K562 (cell line): ENCODE measurements at regions not wholly inside any gene's neighbourhood (a gene's known extent, or its start where the extent isn't known, plus 50 kb on each side); places are given as distances from the start of the nearest gene placed in this dataset.

ENCODE experiments used
- ETV5 ChIP-seq: sonication (generic); formaldehyde crosslinking; IDR thresholded peaks from 2 replicates; pipeline ENCODE4 v1.4.0; 2020; ENCODE audit warnings: low read depth, mild to moderate bottlenecking, missing genetic modification reagents
- FOXM1 ChIP-seq, 2 experiments: fragments of 450-650 bp in 1 of 2; sonication (generic) in 1 of 2; formaldehyde crosslinking in 1 of 2; IDR thresholded peaks; 2 replicates each; pipeline versions ENCODE4 v1.6.1 to v1.9.0; 2017 to 2022; ENCODE audit warnings: low read depth in 2 of 2, mild to moderate bottlenecking in 2 of 2, missing genetic modification reagents in 1 of 2, moderate library complexity in 1 of 2
- MXI1 ChIP-seq: IDR thresholded peaks from 2 replicates; pipeline ENCODE4 v1.6.1; 2011; ENCODE audit warnings: low read depth, mild to moderate bottlenecking, improper control_type of control experiment, low read length
- NFYB ChIP-seq: IDR thresholded peaks from 2 replicates; pipeline ENCODE4 v1.6.1; 2011; ENCODE audit warnings: mild to moderate bottlenecking, moderate library complexity; ENCODE audit not compliant: insufficient read length; ENCODE audit errors: extremely low read depth
- ZNF217 ChIP-seq: sonication (generic); formaldehyde crosslinking; IDR thresholded peaks from 2 replicates; pipeline ENCODE4 v1.8.0; 2022; ENCODE audit warnings: mild to moderate bottlenecking, missing genetic modification reagents
- TF ChIP-seq, protein P1 (sequence below): sonication (generic); formaldehyde crosslinking; IDR thresholded peaks from 2 replicates; pipeline ENCODE4 v1.8.1; 2023; ENCODE audit warnings: missing genetic modification reagents, mild to moderate bottlenecking, borderline replicate concordance
- TF ChIP-seq, protein P2 (sequence below), 3 experiments: IDR thresholded peaks in 2 of 3; conservative IDR thresholded peaks in 1 of 3; 2 replicates each; pipeline ENCODE4 v1.5.1; 2011 to 2012; ENCODE audit warnings: low read length in 3 of 3, mild to moderate bottlenecking in 3 of 3, control low read depth in 2 of 3, improper control_type of control experiment in 1 of 3, inconsistent platforms in 1 of 3, low read depth in 1 of 3, mixed read lengths in 1 of 3, moderate library complexity in 1 of 3; ENCODE audit not compliant: insufficient read depth in 2 of 3
- TF ChIP-seq, protein P3 (sequence below), 3 experiments: fragments of 200-800 bp in 1 of 3; fragments of 250-450 bp in 1 of 3; fragments of 450-650 bp in 1 of 3; sonication (Bioruptor Pico) in 1 of 3; sonication (Bioruptor generic) in 1 of 3; formaldehyde crosslinking in 1 of 3; IDR thresholded peaks; 2 replicates each; pipeline versions ENCODE4 v1.6.1 to v1.8.0; 2016 to 2022; ENCODE audit warnings: mild to moderate bottlenecking in 2 of 3, missing genetic modification characterization in 2 of 3, missing compliant biosample characterization in 1 of 3, moderate library complexity in 1 of 3

DNA sequence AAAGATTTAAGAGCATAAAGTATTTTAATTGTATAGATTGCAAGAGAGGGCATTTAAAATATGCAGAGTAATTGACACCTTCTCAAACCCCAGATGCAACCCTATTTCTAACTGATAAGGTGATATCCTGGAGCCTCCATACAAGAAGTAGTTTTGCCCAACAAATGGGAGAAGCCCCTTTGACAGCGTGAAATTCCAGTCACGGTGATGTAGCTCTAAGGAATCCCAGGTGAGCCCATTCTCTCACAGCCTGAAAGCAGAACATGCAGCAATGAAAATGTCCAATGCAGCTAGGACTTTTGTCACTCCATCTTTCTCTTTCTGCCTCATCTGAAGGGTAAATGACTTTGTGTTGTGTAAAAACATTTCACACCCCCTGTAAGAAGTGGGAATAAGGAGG, 96.4 kb downstream of the TMEM212 start:
- TF ChIP-seq ETV5 (CRISPR knock-in tag) (no peak), MXI1 (no peak), ZNF217 (CRISPR knock-in tag) (no peak), FOXM1 (IDR thresholded peaks at IDR 0.05; ENCODE audit: low read depth) (no peak), FOXM1 (CRISPR knock-in tag; IDR thresholded peaks at IDR 0.05; ENCODE audit: low read depth) (no peak), NFYB (no peak)
- TF ChIP-seq, protein P1, sequence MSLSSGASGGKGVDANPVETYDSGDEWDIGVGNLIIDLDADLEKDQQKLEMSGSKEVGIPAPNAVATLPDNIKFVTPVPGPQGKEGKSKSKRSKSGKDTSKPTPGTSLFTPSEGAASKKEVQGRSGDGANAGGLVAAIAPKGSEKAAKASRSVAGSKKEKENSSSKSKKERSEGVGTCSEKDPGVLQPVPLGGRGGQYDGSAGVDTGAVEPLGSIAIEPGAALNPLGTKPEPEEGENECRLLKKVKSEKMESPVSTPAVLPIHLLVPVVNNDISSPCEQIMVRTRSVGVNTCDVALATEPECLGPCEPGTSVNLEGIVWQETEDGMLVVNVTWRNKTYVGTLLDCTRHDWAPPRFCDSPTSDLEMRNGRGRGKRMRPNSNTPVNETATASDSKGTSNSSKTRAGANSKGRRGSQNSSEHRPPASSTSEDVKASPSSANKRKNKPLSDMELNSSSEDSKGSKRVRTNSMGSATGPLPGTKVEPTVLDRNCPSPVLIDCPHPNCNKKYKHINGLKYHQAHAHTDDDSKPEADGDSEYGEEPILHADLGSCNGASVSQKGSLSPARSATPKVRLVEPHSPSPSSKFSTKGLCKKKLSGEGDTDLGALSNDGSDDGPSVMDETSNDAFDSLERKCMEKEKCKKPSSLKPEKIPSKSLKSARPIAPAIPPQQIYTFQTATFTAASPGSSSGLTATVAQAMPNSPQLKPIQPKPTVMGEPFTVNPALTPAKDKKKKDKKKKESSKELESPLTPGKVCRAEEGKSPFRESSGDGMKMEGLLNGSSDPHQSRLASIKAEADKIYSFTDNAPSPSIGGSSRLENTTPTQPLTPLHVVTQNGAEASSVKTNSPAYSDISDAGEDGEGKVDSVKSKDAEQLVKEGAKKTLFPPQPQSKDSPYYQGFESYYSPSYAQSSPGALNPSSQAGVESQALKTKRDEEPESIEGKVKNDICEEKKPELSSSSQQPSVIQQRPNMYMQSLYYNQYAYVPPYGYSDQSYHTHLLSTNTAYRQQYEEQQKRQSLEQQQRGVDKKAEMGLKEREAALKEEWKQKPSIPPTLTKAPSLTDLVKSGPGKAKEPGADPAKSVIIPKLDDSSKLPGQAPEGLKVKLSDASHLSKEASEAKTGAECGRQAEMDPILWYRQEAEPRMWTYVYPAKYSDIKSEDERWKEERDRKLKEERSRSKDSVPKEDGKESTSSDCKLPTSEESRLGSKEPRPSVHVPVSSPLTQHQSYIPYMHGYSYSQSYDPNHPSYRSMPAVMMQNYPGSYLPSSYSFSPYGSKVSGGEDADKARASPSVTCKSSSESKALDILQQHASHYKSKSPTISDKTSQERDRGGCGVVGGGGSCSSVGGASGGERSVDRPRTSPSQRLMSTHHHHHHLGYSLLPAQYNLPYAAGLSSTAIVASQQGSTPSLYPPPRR (CRISPR knock-in tag): no peak
- TF ChIP-seq, protein P2, sequence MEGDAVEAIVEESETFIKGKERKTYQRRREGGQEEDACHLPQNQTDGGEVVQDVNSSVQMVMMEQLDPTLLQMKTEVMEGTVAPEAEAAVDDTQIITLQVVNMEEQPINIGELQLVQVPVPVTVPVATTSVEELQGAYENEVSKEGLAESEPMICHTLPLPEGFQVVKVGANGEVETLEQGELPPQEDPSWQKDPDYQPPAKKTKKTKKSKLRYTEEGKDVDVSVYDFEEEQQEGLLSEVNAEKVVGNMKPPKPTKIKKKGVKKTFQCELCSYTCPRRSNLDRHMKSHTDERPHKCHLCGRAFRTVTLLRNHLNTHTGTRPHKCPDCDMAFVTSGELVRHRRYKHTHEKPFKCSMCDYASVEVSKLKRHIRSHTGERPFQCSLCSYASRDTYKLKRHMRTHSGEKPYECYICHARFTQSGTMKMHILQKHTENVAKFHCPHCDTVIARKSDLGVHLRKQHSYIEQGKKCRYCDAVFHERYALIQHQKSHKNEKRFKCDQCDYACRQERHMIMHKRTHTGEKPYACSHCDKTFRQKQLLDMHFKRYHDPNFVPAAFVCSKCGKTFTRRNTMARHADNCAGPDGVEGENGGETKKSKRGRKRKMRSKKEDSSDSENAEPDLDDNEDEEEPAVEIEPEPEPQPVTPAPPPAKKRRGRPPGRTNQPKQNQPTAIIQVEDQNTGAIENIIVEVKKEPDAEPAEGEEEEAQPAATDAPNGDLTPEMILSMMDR (IDR thresholded peaks at IDR 0.05 in 2 of 3, conservative IDR thresholded peaks at IDR 0.05 in 1 of 3; ENCODE audit: insufficient read depth in 2 of 3, low read depth in 1 of 3, low read length in 3 of 3): no peak
- TF ChIP-seq, protein P3, sequence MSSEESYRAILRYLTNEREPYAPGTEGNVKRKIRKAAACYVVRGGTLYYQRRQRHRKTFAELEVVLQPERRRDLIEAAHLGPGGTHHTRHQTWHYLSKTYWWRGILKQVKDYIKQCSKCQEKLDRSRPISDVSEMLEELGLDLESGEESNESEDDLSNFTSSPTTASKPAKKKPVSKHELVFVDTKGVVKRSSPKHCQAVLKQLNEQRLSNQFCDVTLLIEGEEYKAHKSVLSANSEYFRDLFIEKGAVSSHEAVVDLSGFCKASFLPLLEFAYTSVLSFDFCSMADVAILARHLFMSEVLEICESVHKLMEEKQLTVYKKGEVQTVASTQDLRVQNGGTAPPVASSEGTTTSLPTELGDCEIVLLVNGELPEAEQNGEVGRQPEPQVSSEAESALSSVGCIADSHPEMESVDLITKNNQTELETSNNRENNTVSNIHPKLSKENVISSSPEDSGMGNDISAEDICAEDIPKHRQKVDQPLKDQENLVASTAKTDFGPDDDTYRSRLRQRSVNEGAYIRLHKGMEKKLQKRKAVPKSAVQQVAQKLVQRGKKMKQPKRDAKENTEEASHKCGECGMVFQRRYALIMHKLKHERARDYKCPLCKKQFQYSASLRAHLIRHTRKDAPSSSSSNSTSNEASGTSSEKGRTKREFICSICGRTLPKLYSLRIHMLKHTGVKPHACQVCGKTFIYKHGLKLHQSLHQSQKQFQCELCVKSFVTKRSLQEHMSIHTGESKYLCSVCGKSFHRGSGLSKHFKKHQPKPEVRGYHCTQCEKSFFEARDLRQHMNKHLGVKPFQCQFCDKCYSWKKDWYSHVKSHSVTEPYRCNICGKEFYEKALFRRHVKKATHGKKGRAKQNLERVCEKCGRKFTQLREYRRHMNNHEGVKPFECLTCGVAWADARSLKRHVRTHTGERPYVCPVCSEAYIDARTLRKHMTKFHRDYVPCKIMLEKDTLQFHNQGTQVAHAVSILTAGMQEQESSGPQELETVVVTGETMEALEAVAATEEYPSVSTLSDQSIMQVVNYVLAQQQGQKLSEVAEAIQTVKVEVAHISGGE (CRISPR knock-in tag; IDR thresholded peaks at IDR 0.05): no peak
